ENCODE measurements at regions not wholly inside any gene's neighbourhood (a gene's known extent, or its start where the extent isn't known, plus 50 kb on each side); places are given as distances from the start of the nearest gene placed in this dataset. TPM values are rescaled to one million over a fixed set of nuclear protein-coding genes. Genes with fewer than 3 reads are reported as not detected.
"Not testable (repeated sequence)": the region's sequence is repeated elsewhere in the genome, so short reads cannot be mapped to it uniquely, and the experiment has no call there.

- not testable (repeated sequence) for H3K9me2 ChIP-seq (ENCODE audit: insufficient read depth); H3K36me3 ChIP-seq (ENCODE audit: low read depth); DNase-seq; H3K27me3 ChIP-seq (ENCODE audit: insufficient read depth, low read depth); H3K4me3 ChIP-seq; BruUV-seq (replicated peaks); H4K20me1 ChIP-seq (ENCODE audit: insufficient read depth); H3K9me3 ChIP-seq (ENCODE audit: insufficient read depth, low read depth); H2AFZ ChIP-seq
- ChIA-PET POLR2A (ENCODE audit: unreplicated experiment) (interaction anchor here (0.6 kb wide), 1 partner anchor 557 kb away, joined by 4 read pairs; no protein-coding TSS in a partner anchor), CTCF (interaction anchor here (0.6 kb wide), 1 partner anchor 372 kb away, joined by 3 read pairs; no protein-coding TSS in a partner anchor)
- H3K4me1 ChIP-seq (replicated peaks; ENCODE audit: insufficient read depth), result peaks cover 31% of the 10 kb centered on the region
- peaks cover 16% of the 10 kb centered on the region; the same call in 1 of the 2 replicates for H3F3A ChIP-seq (ENCODE audit: insufficient read depth, low read depth)
- intact Hi-C loops (cut with micrococcal nuclease; ENCODE audit: unreplicated experiment), result loop anchor here (5.0 kb wide), 2 partner anchors 152 to 208 kb away; no protein-coding TSS in a partner anchor
- H3K79me2 ChIP-seq (ENCODE audit: low read depth), result peaks cover 11% of the 10 kb centered on the region; the same call in 1 of the 2 replicates
- H3K4me2 ChIP-seq, result peak overlapping the region; percentile 79
- 0 out of 2 replicates have a peak overlapping the region, but pooled peaks have one; percentile 30 for H3K27ac ChIP-seq
These were observed 50.1 kb upstream of the ROPN1B start for GRCh38 chr3:125918866-125919265.

Small RNAs in the stretch of these regions (microRNA-seq; reads per million reads assigned to microRNA genes)
- not detected for gene MIR548I1 (ENCODE audit: borderline number of aligned reads, borderline replicate concordance)

Data from PC-9 (cell line).